ENCODE measurements at regions not wholly inside any gene's neighbourhood (a gene's known extent, or its start where the extent isn't known, plus 50 kb on each side); places are given as distances from the start of the nearest gene placed in this dataset.

DNA sequence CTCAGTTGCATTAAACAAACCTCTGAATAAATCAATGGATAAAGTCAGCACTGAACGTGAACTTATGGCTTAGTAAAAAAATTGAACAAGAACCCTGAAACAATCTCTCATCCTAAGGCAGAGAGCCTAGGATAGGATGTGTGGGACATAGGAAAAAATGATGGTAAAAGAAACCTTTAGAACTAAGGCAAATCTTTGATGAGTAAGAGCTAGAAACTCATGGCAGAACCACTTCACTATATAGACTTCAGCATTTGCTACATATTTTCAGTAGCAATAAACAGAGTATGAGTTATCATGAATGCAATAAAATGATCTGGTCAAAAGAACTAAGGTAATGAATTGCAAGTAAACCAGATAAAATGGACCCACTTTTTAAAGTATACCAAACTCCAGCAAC is 725.8 kb upstream of the DPPA4 start (continued):
- TF ChIP-seq, protein P1, sequence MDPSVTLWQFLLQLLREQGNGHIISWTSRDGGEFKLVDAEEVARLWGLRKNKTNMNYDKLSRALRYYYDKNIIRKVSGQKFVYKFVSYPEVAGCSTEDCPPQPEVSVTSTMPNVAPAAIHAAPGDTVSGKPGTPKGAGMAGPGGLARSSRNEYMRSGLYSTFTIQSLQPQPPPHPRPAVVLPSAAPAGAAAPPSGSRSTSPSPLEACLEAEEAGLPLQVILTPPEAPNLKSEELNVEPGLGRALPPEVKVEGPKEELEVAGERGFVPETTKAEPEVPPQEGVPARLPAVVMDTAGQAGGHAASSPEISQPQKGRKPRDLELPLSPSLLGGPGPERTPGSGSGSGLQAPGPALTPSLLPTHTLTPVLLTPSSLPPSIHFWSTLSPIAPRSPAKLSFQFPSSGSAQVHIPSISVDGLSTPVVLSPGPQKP (IDR thresholded peaks at IDR 0.05; ENCODE audit: low read depth, low read length), result no peak
- no peak for TF ChIP-seq CBX5 (IDR thresholded peaks at IDR 0.05; ENCODE audit: low read depth)

DNA sequence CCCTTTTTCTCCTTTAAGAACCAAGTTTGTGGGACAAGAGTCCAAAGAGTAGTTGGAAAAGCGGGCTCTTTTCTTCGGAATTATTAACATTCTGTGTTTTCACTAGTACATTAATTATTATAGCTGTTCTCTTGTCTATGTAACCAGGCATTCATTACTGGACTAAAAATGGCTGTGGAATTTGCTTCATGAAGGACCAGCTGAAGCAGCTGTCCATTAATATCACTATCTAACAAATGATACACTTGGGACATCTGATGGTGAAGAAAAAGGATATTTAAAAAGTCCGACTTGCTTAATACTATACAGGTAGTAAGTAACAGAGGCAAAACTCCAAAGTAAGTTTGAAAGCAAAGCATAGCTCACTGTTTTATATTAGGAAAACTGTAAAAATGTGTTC is 728.9 kb upstream of the DPPA4 start:
- Histone ChIP-seq H3K9ac (ENCODE audit: control insufficient read depth, insufficient read depth, low read length) (no peak overlapping the region), H2AFZ (ENCODE audit: control insufficient read depth, low read depth, low read length) (no peak overlapping the region), H4K20me1 (ENCODE audit: control insufficient read depth, insufficient read depth) (no peaks in the 10 kb centered on the region), H3K27ac (ENCODE audit: control insufficient read depth, insufficient read depth) (no peak overlapping the region), H3K4me3 (no peak overlapping the region), H3K27me3 (replicated peaks in 1 of 2; ENCODE audit: control insufficient read depth in 2 of 2, insufficient read depth in 2 of 2, low read length in 1 of 2) (no peaks in the 10 kb centered on the region), H3K4me1 (ENCODE audit: control insufficient read depth, insufficient read depth, low read length) (no peaks in the 10 kb centered on the region), H3K4me2 (ENCODE audit: control insufficient read depth, insufficient read depth) (no peak overlapping the region), H3K9me3 (replicated peaks; ENCODE audit: control insufficient read depth, insufficient read depth, low read length) (no peaks in the 10 kb centered on the region), H3K79me2 (ENCODE audit: control insufficient read depth, insufficient read depth, low read length) (no peaks in the 10 kb centered on the region), H3K36me3 (ENCODE audit: control insufficient read depth in 2 of 2, insufficient read depth in 2 of 2, low read length in 1 of 2) (no peaks in the 10 kb centered on the region)
- no TSS peak for BruUV-seq (replicated peaks)
- CTCF ChIA-PET, result no interaction called here
- TF ChIP-seq EZH2 (IDR thresholded peaks at IDR 0.05; ENCODE audit: borderline replicate concordance, control insufficient read depth, low read depth, low read length) (no peak), TARDBP (IDR thresholded peaks at IDR 0.05; ENCODE audit: borderline replicate concordance) (no peak), ZNF207 (IDR thresholded peaks at IDR 0.05; ENCODE audit: borderline replicate concordance) (no peak), BCL11A (IDR thresholded peaks at IDR 0.05; ENCODE audit: low read depth, low read length) (no peak), EGR1 (IDR thresholded peaks at IDR 0.05; ENCODE audit: borderline replicate concordance in 1 of 2, low read depth in 2 of 2, low read length in 2 of 2) (no peak), PAX5 (IDR thresholded peaks at IDR 0.05; ENCODE audit: borderline replicate concordance, low read depth, low read length) (no peak), TCF12 (IDR thresholded peaks at IDR 0.05; ENCODE audit: low read depth, low read length) (no peak), HDAC6 (IDR thresholded peaks at IDR 0.05; ENCODE audit: unreplicated experiment) (no peak), PAX8 (IDR thresholded peaks at IDR 0.05) (no peak), SMAD1 (IDR thresholded peaks at IDR 0.05; ENCODE audit: low read depth, partially characterized antibody) (no peak), NRF1 (conservative IDR thresholded peaks at IDR 0.05; ENCODE audit: low read depth, low read length) (no peak), TBL1XR1 (IDR thresholded peaks at IDR 0.05; ENCODE audit: low read depth, low read length) (no peak), FOXM1 (IDR thresholded peaks at IDR 0.05; ENCODE audit: low read depth, low read length) (no peak), JUNB (IDR thresholded peaks at IDR 0.05) (no peak)
- TF ChIP-seq, protein P2, sequence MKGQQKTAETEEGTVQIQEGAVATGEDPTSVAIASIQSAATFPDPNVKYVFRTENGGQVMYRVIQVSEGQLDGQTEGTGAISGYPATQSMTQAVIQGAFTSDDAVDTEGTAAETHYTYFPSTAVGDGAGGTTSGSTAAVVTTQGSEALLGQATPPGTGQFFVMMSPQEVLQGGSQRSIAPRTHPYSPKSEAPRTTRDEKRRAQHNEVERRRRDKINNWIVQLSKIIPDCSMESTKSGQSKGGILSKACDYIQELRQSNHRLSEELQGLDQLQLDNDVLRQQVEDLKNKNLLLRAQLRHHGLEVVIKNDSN (IDR thresholded peaks at IDR 0.05; ENCODE audit: borderline replicate concordance, extremely low read length, insufficient read depth, low read depth, low read length), result no peak
- TF ChIP-seq, protein P3, sequence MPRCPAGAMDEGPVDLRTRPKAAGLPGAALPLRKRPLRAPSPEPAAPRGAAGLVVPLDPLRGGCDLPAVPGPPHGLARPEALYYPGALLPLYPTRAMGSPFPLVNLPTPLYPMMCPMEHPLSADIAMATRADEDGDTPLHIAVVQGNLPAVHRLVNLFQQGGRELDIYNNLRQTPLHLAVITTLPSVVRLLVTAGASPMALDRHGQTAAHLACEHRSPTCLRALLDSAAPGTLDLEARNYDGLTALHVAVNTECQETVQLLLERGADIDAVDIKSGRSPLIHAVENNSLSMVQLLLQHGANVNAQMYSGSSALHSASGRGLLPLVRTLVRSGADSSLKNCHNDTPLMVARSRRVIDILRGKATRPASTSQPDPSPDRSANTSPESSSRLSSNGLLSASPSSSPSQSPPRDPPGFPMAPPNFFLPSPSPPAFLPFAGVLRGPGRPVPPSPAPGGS (IDR thresholded peaks at IDR 0.05; ENCODE audit: borderline replicate concordance, insufficient read depth, low read depth, low read length, poor library complexity, severe bottlenecking), result no peak
- ATAC-seq, result no peak
- intact Hi-C loops (cut with micrococcal nuclease; ENCODE audit: unreplicated experiment) (no loop called here), in situ Hi-C loops (cut with MboI) (no loop called here)
- FAIRE-seq, result no peak
- SMC1A ChIA-PET (ENCODE audit: uncharacterized antibody, unreplicated experiment), result interaction anchor here (1.6 kb wide), 1 partner anchor 13 kb away, joined by 3 read pairs; no protein-coding TSS in a partner anchor
- RAD21 ChIA-PET (ENCODE audit: unreplicated experiment), result no interaction called here
- WGBS (ENCODE audit: insufficient coverage, insufficient replicate concordance, low lambda C conversion rate, missing lambda C conversion rate), result 11% methylated on average over 3 of the region's 3 CpGs
- POLR2A ChIA-PET, result no interaction called here
- DNase-seq (ENCODE audit: low read depth, low spot score), result no peak

All from GM12878 (cell line).